ENCODE measurements at regions not wholly inside any gene's neighbourhood (a gene's known extent, or its start where the extent isn't known, plus 50 kb on each side); places are given as distances from the start of the nearest gene placed in this dataset.

DNA sequence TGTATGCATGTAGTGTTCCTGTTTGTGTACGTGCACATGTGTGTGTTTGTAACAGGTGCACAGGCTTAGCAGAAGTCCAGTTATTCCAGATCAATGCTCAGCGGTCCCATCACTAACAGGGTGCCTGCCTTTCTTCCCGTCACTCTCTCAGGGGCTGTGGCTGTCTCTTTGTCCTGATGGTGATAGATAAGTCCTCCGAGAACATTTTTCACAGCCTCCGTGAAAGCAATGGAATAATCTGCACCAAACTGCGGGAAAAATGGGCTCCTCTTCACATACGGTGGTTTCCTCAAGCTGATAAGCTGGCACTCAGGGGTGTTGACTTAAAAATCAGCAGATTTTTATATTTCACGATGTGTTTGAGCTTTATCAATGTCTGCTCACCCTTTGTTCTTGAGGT lies 342.3 kb downstream of the TMEM114 start:
- TF ChIP-seq, protein P1, sequence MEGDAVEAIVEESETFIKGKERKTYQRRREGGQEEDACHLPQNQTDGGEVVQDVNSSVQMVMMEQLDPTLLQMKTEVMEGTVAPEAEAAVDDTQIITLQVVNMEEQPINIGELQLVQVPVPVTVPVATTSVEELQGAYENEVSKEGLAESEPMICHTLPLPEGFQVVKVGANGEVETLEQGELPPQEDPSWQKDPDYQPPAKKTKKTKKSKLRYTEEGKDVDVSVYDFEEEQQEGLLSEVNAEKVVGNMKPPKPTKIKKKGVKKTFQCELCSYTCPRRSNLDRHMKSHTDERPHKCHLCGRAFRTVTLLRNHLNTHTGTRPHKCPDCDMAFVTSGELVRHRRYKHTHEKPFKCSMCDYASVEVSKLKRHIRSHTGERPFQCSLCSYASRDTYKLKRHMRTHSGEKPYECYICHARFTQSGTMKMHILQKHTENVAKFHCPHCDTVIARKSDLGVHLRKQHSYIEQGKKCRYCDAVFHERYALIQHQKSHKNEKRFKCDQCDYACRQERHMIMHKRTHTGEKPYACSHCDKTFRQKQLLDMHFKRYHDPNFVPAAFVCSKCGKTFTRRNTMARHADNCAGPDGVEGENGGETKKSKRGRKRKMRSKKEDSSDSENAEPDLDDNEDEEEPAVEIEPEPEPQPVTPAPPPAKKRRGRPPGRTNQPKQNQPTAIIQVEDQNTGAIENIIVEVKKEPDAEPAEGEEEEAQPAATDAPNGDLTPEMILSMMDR (IDR thresholded peaks at IDR 0.05): no peak
- TF ChIP-seq POLR2A (IDR thresholded peaks at IDR 0.05): no peak

All from adrenal gland (tissue), 5 donors.